Mesothelial cell of epicardium (in vitro differentiated cells): ENCODE measurements at regions not wholly inside any gene's neighbourhood (a gene's known extent, or its start where the extent isn't known, plus 50 kb on each side); places are given as distances from the start of the nearest gene placed in this dataset.

Experiments used
- DNase-seq, 2 experiments: peaks; one replicate each; pipeline ENCODE4 v3.0.0; 2021; ENCODE audit warnings: low spot score in 2 of 2; ENCODE audit not compliant: unreplicated experiment in 2 of 2
- H3K27ac Mint-ChIP-seq: 2 replicates; pipeline ENCODE4 v1.8.0; 2021; ENCODE audit warnings: mixed read lengths
- H3K27me3 Mint-ChIP-seq: 2 replicates; pipeline ENCODE4 v1.8.0; 2021; ENCODE audit warnings: low read depth, mixed read lengths
- H3K36me3 Mint-ChIP-seq: 2 replicates; pipeline ENCODE4 v1.8.0; 2021; ENCODE audit warnings: mixed read lengths
- H3K4me1 Mint-ChIP-seq: 2 replicates; pipeline ENCODE4 v1.8.0; 2021; ENCODE audit warnings: mixed read lengths
- H3K4me3 Mint-ChIP-seq: 2 replicates; pipeline ENCODE4 v1.8.0; 2021; ENCODE audit warnings: mild to moderate bottlenecking, moderate library complexity, mixed read lengths
- H3K9me3 Mint-ChIP-seq: 2 replicates; pipeline ENCODE4 v1.8.0; 2021; ENCODE audit warnings: mixed read lengths
- CTCF ChIP-seq: fragments of 200-600 bp; sonication (generic); IDR thresholded peaks from one replicate; pipeline ENCODE4 v1.5.0; 2021; ENCODE audit warnings: antibody characterized with exemption; ENCODE audit not compliant: unreplicated experiment

DNA sequence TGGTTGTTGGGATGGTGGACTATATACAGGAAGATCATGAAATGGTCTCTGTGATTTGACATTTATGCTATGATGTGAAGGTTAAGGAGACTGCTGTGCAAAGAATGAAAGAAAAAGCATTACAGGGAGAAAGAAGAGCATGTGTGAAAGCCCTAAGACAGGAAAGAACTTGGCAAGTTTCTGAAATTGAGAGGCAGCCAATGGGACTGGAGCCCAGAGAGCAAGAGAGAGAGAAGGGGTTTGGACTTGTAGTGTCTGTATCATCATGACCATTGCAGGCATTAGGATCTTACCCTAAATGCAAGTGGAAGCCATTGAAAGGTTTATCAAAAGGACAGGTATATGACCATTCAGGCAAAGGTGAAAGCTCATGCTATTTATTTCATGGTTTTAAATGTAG is 147.1 kb downstream of the NAA11 start:
- Mint-ChIP-seq H3K27me3 (no peaks in the 10 kb centered on the region), H3K4me1 (no peaks in the 10 kb centered on the region), H3K4me3 (no peak overlapping the region), H3K27ac (no peak overlapping the region), H3K9me3 (peaks cover 8% of the 10 kb centered on the region), H3K36me3 (peaks cover 2% of the 10 kb centered on the region)
- no peak for DNase-seq
- TF ChIP-seq CTCF = no peak

GRCh38 chr4:79177388-79177787 is 148.5 kb downstream of the NAA11 start:
- Mint-ChIP-seq H3K9me3 (peaks cover 8% of the 10 kb centered on the region), H3K27me3 (no peaks in the 10 kb centered on the region), H3K27ac (no peak overlapping the region), H3K4me1 (no peaks in the 10 kb centered on the region), H3K4me3 (no peak overlapping the region), H3K36me3 (peaks cover 2% of the 10 kb centered on the region)
- no peak for DNase-seq
- no peak for TF ChIP-seq CTCF

GRCh38 chr4:79176351-79176750 is 149.5 kb downstream of the NAA11 start:
- no peak for DNase-seq
- H3K27me3 Mint-ChIP-seq = no peaks in the 10 kb centered on the region
- TF ChIP-seq CTCF = no peak
- H3K9me3 Mint-ChIP-seq = peaks cover 8% of the 10 kb centered on the region
- peaks cover 2% of the 10 kb centered on the region for H3K36me3 Mint-ChIP-seq
- no peak overlapping the region for H3K27ac Mint-ChIP-seq
- no peak overlapping the region for H3K4me3 Mint-ChIP-seq
- H3K4me1 Mint-ChIP-seq = no peaks in the 10 kb centered on the region

DNA sequence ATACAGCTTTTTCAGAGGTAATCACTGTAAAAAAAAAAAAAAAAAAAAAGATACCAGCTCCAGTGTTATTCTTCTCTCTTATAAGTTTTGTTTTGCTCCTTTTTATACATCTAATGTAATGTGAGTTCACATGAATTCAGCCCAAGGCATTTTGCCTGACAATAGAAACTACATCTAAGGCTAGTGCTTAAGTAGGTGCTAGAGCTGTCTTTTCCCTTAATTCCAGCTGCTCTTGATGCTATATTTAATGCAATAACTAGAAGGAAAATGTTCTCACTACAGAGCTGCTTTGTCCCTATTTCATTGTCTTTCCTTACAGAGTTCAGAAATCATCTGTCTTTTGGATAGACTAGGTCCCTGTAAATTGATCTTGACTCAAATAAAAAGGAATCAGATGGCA is 150.1 kb downstream of the NAA11 start:
- Mint-ChIP-seq H3K27ac (no peak overlapping the region), H3K27me3 (no peaks in the 10 kb centered on the region), H3K36me3 (peaks cover 2% of the 10 kb centered on the region), H3K4me1 (no peaks in the 10 kb centered on the region), H3K9me3 (peaks cover 8% of the 10 kb centered on the region), H3K4me3 (no peak overlapping the region)
- no peak for DNase-seq
- TF ChIP-seq CTCF = no peak

- Mint-ChIP-seq H3K9me3 (peaks cover 9% of the 10 kb centered on the region), H3K27me3 (no peaks in the 10 kb centered on the region), H3K36me3 (no peaks in the 10 kb centered on the region), H3K4me1 (no peaks in the 10 kb centered on the region), H3K4me3 (no peak overlapping the region), H3K27ac (no peak overlapping the region)
- no peak for TF ChIP-seq CTCF
- no peak for DNase-seq
Measured at GRCh38 chr4:79174490-79175252, 151.2 kb downstream of the NAA11 start.
